ENCODE measurements at regions not wholly inside any gene's neighbourhood (a gene's known extent, or its start where the extent isn't known, plus 50 kb on each side); places are given as distances from the start of the nearest gene placed in this dataset.
A peak's percentile ranks its signal among the peaks of the same experiment; 100 is the strongest.

GRCh38 chr6:99219788-99220187 is 129.7 kb downstream of the FAXC start:
- no peak for DNase-seq (ENCODE audit: low spot score)

GRCh38 chr6:99216959-99217358 is 132.5 kb downstream of the FAXC start:
- no peak for DNase-seq (ENCODE audit: low spot score)

- DNase-seq (ENCODE audit: low spot score) = no peak
Observed at GRCh38 chr6:99195986-99196655, 153.4 kb downstream of the FAXC start.

- DNase-seq (ENCODE audit: low spot score) = no peak
Observed at GRCh38 chr6:99192561-99192960, 156.9 kb downstream of the FAXC start.

GRCh38 chr6:99189823-99190721 is 159.4 kb downstream of the FAXC start:
- no peak for DNase-seq (ENCODE audit: low spot score)

GRCh38 chr6:99187429-99187828 is 162.0 kb downstream of the FAXC start:
- no peak for DNase-seq (ENCODE audit: low spot score)

- DNase-seq (ENCODE audit: low spot score) = no peak
Observed at GRCh38 chr6:99186417-99186816, 163.1 kb downstream of the FAXC start.

- no peak for DNase-seq (ENCODE audit: low spot score)
Observed at GRCh38 chr6:99185525-99185924, 163.9 kb downstream of the FAXC start.

- DNase-seq (ENCODE audit: low spot score) = no peak
Observed at GRCh38 chr6:99184696-99185095, 164.8 kb downstream of the FAXC start.

GRCh38 chr6:99183066-99183465 is 166.4 kb downstream of the FAXC start:
- no peak for DNase-seq (ENCODE audit: low spot score)

GRCh38 chr6:99181174-99181573 is 168.3 kb downstream of the FAXC start:
- DNase-seq (ENCODE audit: low spot score) = no peak

GRCh38 chr6:99178168-99178567 is 171.3 kb downstream of the FAXC start:
- DNase-seq (ENCODE audit: low spot score) = no peak

- DNase-seq (ENCODE audit: low spot score) = no peak
Observed at GRCh38 chr6:99177736-99178135, 171.7 kb downstream of the FAXC start.

GRCh38 chr6:99165838-99166237 is 183.6 kb downstream of the FAXC start:
- DNase-seq (ENCODE audit: low spot score) = no peak

GRCh38 chr6:99152347-99152643 is 197.2 kb downstream of the FAXC start:
- DNase-seq (ENCODE audit: low spot score) = no peak

GRCh38 chr6:99151634-99152346 is 197.7 kb downstream of the FAXC start:
- DNase-seq (ENCODE audit: low spot score) = peak; percentile 12

- no peak for DNase-seq (ENCODE audit: low spot score)
Observed at GRCh38 chr6:99148761-99149160, 200.7 kb downstream of the FAXC start.

- no peak for DNase-seq (ENCODE audit: low spot score)
Observed at GRCh38 chr6:99148111-99148510, 200.4 kb upstream of the FBXL4 start.

- no peak for DNase-seq (ENCODE audit: low spot score)
Observed at GRCh38 chr6:99147206-99147605, 199.5 kb upstream of the FBXL4 start.

- no peak for DNase-seq (ENCODE audit: low spot score)
Observed at GRCh38 chr6:99146711-99147110, 199.0 kb upstream of the FBXL4 start.

GRCh38 chr6:99145738-99146137 is 198.0 kb upstream of the FBXL4 start:
- no peak for DNase-seq (ENCODE audit: low spot score)

GRCh38 chr6:99143108-99143861 is 195.5 kb upstream of the FBXL4 start:
- DNase-seq (ENCODE audit: low spot score) = no peak

All from kidney capillary endothelial cell (primary cell).